ENCODE measurements at regions not wholly inside any gene's neighbourhood (a gene's known extent, or its start where the extent isn't known, plus 50 kb on each side); places are given as distances from the start of the nearest gene placed in this dataset.
"Not testable (repeated sequence)": the region's sequence is repeated elsewhere in the genome, so short reads cannot be mapped to it uniquely, and the experiment has no call there.

DNA sequence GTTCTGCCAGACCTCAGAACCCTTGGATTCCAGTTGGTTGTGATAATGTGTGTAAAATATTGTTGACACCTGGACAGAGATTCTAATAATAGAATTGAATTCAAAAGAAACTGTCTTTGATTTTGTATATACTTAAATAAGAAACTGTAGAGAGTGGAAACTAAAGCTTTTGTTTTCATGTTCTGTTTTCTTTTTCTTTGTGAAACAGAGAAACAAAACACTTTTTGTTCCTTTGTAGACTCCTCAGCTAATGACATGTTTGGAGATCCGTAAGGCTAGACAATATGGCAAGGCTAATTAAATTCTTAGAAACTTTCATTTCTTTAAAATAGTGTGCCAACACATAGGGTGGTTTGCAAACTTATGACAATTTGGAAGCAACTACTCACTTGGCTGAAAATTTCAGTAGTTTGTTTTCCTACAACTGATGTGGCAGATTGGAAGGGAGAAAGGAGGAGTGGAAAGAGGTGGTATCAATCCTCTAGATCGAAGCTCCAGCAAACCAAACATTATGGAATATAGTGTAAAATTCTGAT lies 90.9 kb upstream of the FAT1 start:
- no peak for DNase-seq

DNA sequence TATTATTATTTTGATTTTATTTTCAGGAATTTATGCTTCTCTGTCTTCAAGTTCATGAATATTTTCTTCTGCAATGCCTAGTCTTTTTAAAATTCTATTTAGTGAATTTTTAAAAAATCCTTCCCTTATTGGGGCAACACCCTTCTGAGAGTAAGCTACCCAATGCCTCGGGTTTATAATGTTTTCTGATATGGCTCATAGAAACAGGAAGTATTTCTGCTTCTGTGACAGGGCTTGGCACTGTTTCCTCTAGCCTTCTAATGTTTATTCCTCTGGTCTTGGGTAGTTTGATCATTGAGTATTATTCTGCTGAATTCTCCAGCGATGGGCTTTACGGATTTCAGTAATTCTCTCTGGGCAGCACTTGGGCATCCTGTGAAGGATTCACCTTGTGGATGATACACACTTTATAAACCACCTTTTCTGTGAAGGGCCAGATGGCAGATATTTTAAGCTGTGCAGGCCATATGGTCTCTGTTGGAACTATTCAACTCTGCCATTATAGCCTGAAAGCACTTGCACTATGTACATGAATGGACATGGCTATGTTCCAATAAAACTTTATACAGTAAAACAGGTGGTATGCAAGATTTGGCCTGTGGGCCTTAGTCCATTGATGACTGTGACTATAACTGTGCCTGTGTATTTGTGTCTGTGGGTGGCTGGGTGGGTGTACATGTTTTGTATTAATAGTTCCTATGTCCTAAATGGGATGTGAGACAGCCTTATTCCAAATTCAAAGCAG lies 95.9 kb upstream of the FAT1 start:
- no peak for DNase-seq

DNA sequence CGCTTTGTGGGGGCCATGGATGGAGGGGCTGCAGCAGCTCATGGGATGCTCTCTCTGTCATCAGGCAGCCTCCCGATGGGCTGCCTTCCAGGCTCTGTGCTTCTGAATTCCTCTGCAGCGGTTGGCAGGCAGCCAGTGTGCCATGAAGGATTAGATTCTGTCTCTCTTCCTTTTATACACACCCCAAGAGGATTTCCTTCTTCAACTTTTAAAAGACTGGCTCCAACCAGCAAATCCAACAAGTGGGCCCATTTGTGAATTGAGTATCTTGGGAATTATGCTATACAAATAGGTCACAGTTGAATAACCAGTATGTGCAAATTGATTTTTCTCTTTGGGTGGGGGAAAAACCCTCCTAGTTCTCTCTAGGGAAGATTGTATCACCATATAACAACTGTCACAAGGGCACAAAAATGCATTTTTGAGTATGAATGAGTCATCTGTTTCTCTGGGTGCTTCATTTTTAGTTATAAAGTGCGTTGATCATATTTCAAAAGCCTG lies 96.8 kb upstream of the FAT1 start:
- peak; percentile 77 for DNase-seq

DNA sequence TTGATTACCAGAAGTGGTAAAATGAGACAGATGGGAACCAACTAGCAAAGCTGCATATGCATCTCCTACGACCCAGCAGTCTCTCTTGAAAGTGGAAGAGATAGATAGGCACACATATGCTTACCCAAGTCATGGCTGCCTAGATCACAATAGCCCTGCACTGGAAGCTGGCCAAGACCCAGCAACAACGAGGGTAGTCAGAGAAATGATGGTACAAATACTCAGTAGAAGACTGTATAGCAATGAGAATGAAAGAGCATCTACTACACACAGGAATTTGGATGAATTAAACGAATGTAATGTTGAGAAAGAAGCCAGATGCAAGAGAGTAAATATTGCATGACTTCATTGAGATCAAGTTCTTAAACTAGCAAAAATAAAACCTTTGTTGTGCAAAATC lies 100.3 kb upstream of the FAT1 start:
- DNase-seq: peak; percentile 29

DNA sequence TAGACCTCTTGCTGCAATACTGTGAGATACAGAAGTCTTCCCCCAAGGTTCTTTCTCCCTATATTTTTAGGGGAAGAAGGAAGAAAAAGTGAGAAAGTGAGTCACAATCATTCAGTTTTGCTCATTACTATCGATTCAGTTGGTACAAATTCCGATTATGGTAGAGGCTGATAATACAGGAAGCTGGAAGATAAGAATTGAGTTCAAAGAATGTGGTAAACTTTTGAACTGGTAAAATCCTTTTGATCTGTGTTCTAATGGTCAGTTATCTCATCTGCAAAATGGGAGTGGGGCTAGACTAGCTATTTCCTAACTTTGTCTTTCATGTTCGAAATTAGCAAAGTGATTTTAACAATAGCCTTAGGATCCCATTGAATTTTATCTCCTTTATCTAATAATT lies 101.4 kb upstream of the FAT1 start:
- DNase-seq: no peak

DNA sequence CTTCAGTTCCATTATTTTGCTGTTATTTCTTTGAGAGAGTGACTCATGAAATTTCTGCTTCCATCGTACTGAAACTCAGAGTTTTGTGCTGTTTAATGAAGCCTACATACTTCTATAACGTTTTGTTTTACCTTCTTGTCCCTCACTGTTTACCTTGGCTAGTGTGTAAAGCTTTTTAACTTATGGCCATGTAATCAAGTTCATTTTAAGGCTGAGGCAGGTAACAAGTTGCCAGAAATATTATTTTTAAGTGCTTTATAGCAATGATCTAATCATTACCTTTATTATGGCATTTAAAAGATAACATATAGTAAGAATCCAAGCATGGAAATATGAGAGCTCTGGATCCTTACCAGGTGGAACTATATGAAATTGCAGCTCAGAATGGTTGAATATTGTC lies 102.3 kb upstream of the FAT1 start:
- DNase-seq: no peak

DNA sequence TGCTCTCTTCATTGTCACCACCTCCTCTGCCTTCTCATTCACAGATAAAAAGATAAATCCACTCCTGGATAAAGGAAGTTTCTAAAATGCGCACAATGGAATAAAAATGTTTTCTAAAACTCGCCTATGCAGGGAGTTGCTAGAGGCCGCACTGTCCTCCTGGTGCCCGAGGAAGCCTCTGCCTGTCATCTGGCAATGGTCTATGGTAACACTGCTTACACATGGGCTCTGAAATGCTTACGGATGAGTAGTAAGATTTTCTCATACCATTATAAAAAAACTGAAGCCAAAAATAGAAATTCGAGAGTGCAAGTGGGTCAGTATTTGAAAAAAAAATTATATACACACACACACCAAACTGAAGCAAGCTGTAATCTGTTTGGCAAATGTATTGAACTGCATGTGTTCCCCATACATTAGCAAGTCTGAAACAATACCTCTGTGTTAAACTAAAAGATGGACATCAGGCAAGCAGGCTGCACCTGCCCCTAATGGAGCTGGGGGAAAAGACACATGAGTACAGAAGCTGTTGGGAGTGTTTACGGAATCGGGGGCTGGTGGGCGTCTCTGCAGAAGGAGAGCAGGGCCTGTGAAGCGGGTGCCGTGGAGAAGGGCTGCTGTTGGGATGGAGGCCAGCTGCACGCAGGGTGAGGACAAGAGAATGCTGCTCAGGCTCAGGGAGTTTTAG lies 103.3 kb upstream of the FAT1 start:
- no peak for DNase-seq

DNA sequence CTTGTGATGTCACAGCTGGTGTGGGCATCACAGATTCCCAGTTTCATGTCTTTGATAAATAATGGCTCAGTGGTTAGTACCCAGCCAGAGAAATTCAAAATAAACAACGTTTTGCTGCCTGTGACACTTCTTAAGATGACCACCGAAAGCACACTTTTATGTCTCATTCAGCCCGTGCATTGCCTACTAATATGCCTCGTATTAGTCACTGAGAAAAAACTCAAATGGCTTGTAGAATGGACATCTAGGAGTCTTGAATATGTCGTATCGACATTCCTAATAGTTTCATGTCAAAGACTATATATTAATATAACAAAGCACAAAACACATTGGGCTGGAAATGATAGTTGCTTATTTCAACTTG lies 103.9 kb upstream of the FAT1 start:
- DNase-seq: no peak

DNA sequence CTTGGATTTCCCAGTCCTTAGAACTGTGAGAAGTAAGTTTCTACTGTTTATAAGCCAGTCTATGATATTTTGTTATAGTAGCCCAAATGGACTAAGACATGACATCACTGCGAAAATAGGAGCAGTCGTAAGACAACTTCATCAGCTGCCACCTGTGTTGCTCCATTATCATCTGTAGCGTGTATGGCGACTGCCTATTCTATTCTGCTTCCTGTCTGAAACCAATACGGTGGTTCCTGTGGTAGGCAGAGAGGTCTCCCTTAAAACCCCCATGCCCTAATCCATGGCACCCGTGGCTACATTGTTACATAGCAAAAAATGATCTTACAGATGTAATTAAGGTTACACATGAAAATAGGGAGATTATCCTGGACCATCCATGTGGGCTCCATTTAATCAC lies 105.4 kb upstream of the FAT1 start:
- DNase-seq: no peak

DNA sequence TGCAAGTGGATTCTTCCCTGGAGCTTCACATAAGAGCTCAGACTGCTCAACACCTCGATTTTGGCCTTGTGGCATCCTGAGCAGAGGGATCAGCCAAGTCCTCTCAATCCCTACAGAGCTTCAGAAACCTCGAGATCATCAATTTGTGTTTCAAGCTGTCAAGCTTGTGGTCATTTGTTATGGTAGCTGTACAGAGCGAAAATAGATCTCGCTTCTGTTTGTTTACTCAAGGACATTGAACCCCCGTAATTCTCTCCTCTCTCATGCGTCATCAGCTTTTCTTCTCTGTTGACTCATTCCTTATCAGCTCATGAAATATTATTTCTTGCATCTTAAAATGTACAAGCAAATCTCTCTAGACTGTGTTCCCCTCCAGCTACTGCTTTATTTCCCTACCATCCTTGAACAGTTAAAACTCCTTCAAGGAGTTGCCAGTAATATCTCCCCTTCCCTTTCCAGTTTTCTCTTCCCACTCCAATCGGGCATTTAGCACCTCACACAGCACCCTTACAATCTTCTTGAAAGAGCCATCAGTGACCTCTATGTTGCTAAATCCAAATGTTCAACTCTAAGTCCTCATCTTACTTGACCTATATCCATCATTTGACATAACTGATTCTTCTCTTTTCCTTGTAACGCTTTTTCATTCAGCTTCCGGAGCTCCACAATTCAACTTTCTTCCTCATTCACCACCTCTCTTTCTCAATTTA lies 106.2 kb upstream of the FAT1 start:
- DNase-seq: peak; percentile 51

DNA sequence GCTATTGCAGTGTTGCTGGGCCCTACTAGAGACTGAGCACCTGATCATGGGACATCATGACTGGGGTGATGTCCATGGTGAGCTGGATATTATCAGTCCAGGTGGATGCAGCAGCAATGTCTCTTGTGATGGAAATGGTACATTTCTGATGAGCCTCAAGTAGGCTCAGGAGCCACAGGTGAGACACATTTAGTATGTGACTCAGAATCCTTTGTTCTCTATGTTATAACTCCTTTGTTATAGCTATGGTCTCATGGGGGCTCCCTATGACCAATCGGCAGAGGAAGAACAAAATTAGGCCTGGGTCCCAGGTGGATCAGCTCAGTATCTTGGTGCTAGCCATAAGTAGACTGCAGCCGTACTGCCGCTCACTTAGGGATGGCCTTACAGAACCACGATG lies 107.9 kb upstream of the FAT1 start:
- no peak for DNase-seq

DNA sequence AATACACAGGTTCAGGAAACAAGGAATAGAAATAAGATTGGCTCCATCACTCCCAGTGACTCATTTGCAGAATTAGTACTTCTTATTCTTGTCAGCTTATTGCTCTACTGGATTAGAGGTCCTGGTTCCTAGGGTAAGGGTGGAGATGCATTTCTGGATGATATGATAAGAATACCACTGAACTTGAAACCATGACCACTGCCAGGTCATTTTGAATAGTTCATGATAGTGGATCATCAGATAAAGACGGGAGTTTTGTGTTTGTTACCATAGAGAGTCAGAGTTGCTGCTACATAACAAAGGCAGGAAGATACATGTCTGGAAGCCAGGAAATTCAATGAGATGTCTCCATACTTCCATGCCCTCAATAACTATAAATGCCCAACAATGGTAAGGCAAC lies 109.2 kb upstream of the FAT1 start:
- no peak for DNase-seq

DNA sequence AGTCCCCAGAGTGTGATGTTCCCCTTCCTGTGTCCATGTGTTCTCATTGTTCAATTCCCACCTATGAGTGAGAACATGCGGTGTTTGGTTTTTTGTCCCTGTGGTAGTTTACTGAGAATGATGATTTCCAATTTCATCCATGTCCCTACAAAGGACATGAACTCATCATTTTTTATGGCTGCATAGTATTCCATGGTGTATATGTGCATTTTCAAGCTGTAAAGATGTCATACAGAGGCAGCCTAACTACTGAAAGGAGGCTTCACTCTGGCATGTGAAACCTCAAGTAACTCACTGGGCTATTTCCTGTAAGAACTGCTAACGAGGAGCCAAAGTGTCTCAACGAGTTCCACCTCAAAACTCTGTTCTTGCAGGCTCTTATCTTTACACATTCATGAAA lies 113.8 kb upstream of the FAT1 start:
- not testable (repeated sequence) for DNase-seq

DNA sequence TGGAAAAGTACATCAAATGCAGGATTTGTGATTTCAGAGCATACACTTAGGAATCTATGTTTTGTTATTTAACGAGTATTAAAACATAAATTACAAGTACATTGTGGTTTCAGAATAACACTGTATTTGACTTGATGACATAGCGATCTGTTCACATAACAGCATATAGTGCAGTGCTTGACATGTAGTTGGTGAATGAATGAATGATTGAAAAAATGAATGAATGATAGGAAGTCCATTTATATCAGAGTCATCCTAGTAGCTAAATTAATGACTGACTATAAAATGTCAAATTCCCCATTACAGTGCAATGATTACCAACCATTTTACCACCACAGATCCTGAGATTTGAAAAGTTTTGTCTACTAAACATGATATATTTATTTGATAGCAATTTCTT lies 114.6 kb upstream of the FAT1 start:
- DNase-seq: no peak

DNA sequence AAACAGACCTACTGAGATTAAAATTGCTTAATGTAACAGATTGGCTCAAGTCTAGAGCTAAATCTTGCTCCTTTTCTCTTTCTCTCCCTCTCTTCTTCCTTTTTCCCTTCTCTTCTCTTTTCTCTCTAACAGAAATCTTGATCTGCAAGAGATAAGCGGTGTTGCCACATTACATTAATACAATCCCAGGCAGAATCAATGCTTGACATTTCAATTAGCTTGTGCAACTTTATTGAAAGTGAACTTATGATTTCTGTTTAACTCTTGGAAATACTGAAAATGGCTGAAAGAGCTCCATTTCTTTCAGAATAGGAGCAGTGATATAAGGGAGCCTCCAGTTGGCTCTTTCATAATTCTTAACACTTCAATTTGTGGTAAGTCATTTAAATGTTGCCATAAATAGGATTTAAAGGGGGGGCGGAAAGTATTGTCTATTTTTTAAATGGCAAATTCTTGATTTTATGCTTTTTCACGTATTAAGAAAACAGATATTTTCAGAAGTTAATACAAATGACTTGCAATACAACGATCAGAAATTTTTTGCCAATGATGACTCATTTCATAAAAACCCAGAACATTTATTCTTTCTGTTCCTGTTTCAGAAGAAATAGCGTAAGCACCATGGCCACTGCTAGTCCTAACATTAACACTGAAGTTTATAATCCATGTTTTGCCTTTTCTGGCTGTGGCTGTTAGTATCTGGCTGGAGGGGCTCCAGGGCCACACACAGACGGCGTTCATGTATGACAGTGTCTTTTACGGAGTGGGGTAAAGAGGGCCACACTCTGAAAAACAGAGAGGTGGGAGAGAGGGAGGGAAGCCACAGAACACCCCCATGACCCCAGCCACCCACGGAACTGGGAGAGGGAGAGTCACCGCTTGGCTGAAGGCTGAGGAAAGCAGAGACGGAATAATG lies 115.7 kb upstream of the FAT1 start:
- DNase-seq: peak; percentile 70

DNA sequence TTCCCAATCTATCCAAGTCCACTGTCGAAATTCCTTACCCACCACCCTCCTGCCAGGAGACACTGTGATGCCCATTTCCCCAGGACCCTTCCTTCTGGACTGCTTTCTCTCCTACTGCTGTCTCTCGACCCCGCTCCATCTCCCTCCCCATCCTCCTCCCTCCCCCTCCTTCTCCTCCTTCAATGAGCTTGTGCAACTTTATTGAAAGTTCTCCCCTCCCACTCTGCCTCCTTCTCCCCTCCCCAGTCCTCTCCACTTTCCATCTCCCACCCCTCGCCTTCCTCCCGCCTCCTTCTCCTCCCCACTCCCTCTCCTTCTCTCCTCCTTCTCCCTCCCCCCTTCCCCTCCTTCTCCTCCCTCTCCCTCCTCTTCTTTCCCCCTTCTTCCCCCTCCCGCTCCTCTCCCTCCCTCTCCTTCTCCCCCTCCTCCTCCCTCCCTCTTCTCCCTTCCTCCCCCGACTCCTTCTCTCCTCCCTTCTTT lies 116.6 kb upstream of the FAT1 start:
- no peak for DNase-seq

DNA sequence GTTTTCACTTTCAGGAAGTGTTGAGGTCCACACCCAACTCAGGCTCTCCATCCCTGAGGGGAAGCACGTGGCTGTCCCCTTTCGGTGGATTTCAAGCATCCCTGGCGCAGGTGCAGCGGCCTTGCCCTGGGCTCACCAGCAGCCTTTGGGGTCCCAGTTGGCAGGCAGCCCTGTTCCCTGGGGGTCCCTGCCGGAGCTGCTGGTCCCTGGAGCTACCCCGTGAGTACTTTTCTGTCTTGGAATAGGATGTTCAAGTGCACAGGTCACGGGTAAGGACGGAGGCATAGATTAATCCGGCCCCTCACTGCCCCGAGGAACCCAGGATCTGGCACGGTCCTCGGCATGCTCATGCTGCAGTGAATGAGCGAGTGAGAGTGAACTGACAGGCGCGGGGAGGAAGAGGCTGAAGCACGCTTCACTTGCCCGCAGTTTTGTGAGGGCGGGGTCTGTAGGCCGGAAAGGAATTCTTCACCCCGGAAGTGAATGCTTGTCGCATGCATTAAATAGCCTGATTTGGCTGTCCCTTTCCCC lies 117.2 kb upstream of the FAT1 start:
- DNase-seq: no peak

DNA sequence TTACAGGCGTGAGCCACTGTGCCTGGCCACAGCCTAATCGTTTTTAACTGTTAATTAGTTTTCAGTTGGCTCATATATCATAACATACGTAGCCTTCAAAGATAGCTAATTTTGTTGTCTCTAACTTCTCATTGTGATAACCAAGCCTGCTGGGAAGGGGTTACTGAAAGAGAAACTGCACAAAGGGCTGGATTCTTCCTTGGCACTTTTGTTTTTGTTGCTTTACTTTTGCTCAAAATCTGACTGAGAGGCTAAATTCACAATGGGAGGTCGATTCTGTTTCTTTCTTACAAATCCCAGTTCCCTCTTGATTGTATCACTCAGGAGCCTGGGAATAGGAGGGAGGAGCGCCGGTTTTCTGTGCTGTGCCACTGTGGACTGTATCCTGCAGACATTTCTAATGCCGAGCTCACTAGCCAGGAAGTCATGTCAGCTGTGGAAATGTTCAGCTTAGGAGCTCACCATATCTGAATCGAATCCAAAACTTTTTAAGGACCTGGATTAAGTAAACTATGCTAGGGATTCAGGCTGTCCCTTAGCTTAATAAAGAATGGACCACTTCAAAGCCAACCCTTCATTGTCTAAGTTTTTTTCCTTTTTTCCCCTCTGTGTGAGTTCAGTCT lies 120.5 kb upstream of the FAT1 start:
- peak; percentile 67 for DNase-seq

DNA sequence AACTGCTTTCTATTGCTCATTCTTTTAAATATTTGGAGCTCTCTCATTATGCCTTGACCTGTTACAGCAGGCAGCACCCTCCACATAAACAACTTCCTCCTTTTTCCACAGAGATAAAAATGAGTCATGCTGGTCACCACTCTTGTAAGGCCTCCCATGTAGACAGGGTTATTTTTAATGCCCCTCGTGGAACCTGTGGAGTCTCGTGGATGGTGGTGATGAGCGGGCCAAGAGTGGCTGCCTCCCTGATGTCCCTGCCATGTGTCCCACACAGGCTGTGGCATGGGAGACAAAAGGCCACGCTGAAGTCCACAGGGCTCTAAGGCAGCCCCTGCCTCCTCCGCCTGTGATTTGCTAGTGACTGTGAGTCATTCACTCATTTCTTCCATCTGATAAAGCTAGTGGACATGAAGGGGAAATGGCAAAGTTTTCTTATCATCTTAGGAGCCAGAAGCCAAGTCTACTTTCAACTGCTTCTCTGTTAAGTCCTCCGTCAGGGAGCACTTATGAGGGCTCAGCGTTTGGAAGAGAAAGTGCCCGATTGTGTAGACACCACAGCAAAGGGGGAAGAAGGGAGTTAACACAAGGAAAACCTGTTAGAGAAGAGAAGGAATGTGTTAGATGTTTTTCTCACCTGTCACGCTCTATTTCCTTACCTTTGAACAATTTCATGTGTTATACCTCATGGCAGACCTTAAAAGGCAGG lies 121.6 kb upstream of the FAT1 start:
- peak; percentile 78 for DNase-seq

DNA sequence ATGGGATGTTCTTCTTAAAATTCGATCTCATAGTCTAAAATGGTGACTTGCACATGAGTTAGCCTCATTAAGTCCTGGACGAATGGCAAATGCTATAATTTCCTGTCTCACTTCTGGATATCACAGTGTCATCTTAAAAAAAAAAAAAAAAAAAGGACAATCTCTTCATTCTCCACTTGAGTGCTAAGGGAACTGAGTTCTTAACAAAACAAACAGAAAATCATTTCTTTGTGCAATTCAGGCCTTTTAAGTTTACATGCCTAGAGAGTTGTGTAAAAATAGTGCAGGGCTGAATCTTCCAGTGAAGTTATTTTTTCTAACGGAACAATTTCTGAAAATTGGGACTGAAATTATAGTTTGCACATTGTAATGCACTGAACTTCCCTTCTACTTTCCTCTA lies 122.8 kb upstream of the FAT1 start:
- DNase-seq: no peak

All from fibroblast of skin of abdomen (primary cell).